Ishikawa (cell line): ENCODE measurements at regions not wholly inside any gene's neighbourhood (a gene's known extent, or its start where the extent isn't known, plus 50 kb on each side); places are given as distances from the start of the nearest gene placed in this dataset.

Experiments
- CEBPB ChIP-seq: IDR thresholded peaks from 2 replicates; pipeline ENCODE4 v1.6.1; 2012
- CREB1 ChIP-seq: IDR thresholded peaks from 2 replicates; pipeline ENCODE4 v1.6.1; 2012; ENCODE audit warnings: low read depth
- EGR1 ChIP-seq: IDR thresholded peaks from 2 replicates; pipeline ENCODE4 v1.6.1; 2012
- EP300 ChIP-seq: IDR thresholded peaks from 2 replicates; pipeline ENCODE4 v1.6.1; 2012; ENCODE audit warnings: borderline replicate concordance
- FOXM1 ChIP-seq: IDR thresholded peaks from 2 replicates; pipeline ENCODE4 v1.6.1; 2012; ENCODE audit warnings: low read depth, borderline replicate concordance
- MAX ChIP-seq: IDR thresholded peaks from 2 replicates; pipeline ENCODE4 v1.6.1; 2012
- NFIC ChIP-seq: IDR thresholded peaks from 2 replicates; pipeline ENCODE4 v1.6.1; 2012
- RAD21 ChIP-seq: IDR thresholded peaks from 2 replicates; pipeline ENCODE4 v1.6.1; 2012; ENCODE audit warnings: low read depth
- TAF1 ChIP-seq: IDR thresholded peaks from 2 replicates; pipeline ENCODE4 v1.6.1; 2012; ENCODE audit warnings: low read depth, mild to moderate bottlenecking
- TCF12 ChIP-seq: IDR thresholded peaks from 2 replicates; pipeline ENCODE4 v1.6.1; 2012; ENCODE audit warnings: low read depth
- TEAD4 ChIP-seq: IDR thresholded peaks from 2 replicates; pipeline ENCODE4 v1.6.1; 2012
- USF1 ChIP-seq: IDR thresholded peaks from 2 replicates; pipeline ENCODE4 v1.6.1; 2012
- YY1 ChIP-seq: IDR thresholded peaks from 2 replicates; pipeline ENCODE4 v1.6.1; 2012; ENCODE audit warnings: low read depth
- ZBTB7A ChIP-seq: IDR thresholded peaks from 2 replicates; pipeline ENCODE4 v1.6.1; 2012; ENCODE audit warnings: low read depth
- TF ChIP-seq, protein P1 (sequence below): IDR thresholded peaks from 2 replicates; pipeline ENCODE4 v1.6.1; 2012; ENCODE audit warnings: low read depth, mild to moderate bottlenecking

- no peak for TF ChIP-seq NFIC
- TF ChIP-seq TEAD4: no peak
- no peak for TF ChIP-seq EGR1
- no peak for TF ChIP-seq ZBTB7A
- TF ChIP-seq RAD21: no peak
- TF ChIP-seq TCF12: no peak
- TF ChIP-seq USF1: no peak
- TF ChIP-seq, protein P1, sequence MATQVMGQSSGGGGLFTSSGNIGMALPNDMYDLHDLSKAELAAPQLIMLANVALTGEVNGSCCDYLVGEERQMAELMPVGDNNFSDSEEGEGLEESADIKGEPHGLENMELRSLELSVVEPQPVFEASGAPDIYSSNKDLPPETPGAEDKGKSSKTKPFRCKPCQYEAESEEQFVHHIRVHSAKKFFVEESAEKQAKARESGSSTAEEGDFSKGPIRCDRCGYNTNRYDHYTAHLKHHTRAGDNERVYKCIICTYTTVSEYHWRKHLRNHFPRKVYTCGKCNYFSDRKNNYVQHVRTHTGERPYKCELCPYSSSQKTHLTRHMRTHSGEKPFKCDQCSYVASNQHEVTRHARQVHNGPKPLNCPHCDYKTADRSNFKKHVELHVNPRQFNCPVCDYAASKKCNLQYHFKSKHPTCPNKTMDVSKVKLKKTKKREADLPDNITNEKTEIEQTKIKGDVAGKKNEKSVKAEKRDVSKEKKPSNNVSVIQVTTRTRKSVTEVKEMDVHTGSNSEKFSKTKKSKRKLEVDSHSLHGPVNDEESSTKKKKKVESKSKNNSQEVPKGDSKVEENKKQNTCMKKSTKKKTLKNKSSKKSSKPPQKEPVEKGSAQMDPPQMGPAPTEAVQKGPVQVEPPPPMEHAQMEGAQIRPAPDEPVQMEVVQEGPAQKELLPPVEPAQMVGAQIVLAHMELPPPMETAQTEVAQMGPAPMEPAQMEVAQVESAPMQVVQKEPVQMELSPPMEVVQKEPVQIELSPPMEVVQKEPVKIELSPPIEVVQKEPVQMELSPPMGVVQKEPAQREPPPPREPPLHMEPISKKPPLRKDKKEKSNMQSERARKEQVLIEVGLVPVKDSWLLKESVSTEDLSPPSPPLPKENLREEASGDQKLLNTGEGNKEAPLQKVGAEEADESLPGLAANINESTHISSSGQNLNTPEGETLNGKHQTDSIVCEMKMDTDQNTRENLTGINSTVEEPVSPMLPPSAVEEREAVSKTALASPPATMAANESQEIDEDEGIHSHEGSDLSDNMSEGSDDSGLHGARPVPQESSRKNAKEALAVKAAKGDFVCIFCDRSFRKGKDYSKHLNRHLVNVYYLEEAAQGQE: no peak
- TF ChIP-seq CEBPB: no peak
Measured at GRCh38 chr16:86693033-86693432, 114.7 kb downstream of the FOXL1 start.

DNA sequence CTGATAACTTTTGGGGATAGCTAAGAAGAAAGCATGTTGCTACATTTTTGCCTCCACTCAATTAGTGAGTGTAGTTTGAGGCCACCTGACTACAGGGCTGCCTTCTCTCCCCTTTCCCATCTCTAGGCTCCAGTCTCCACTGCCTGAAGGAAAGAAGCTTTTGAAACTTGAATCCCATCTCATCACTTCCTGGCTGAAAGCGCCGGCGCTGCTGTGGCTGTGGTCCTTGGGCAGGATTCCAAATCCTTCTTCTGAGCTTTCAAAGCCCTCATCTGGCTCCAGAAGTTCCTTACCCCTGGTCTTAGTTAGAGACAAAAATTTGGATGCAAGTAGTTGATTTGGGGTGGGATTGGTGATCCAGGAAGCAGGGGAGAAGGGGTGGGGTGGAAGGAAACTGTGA is 119.4 kb downstream of the FOXL1 start:
- no peak for TF ChIP-seq EP300

DNA sequence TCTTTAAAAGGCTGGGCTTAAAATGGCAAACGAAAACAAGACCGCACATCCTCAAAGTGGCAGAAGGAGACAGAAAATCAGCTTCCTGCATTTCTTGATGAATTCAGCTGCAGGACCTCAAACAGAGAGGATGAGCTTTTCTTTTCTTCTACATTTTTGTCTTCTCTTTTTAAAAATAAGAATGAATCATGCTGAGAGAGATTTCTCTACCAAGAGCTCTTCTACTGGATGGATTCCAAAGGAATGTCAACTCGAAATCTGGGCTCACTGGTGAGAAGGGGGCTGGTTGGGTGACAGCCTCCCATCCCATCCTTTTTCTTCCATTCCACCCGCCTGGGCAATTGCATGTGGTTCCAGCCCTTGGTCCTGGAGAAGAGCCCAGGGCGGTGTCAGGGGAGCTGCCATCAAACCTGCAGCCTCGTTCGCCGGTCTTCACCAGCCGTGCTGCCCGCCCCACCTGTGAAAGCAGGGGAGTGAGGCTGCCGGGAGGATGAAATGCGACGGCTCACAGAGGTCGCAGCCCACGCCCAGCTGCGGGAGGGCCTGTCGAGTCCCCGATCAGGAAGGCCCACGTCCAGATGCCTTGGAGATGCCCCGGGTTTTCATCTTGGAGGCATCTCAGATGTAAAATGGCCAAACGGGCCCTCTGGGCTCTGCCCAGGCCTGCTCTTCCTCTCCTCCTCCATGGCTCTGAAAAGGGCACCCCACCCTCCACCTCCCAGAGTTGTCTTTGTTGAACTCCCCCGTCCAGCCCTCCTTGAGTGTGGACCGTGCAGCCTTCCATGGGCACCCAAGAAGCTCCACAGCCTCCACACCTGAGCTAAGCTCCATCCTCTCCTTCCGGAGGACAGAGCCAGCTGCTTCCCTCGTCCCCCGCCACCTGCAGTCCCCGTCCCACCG is 121.9 kb downstream of the FOXL1 start:
- no peak for TF ChIP-seq EGR1
- no peak for TF ChIP-seq TAF1
- TF ChIP-seq EP300: no peak
- no peak for TF ChIP-seq YY1
- TF ChIP-seq MAX: no peak

DNA sequence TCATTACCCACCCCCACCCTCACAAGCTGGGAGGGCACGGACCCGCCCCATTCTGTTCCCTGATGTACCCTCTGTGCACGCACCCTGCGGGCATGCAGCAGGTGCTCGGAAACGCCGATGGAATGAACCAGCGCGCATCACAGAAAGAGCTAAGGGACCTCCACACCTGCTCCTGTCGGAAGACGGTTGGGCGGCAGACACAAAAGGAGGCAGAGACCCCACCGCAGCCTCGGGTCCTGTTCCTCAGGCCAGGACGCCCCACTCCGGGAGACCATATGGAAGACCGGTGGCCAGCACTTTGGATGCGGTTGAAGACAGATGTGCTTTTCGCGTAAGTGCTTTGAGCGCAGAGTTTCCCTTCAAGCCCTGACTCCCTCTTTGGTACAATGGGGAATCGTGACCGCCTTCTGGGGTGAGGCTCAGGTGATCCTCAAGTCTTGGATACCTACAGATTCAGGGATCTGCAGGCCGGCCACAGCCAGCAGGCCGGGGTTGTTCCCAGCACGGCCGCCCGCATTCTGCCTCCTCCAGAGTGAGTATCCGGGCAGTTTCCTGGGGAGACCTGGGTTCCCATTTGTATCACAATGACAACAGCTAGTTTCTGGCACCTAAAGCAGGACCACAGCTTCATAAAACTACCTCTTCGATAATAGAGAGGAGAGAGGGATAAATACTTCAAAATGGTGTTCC is 123.1 kb downstream of the FOXL1 start:
- TF ChIP-seq EGR1: no peak
- TF ChIP-seq ZBTB7A: no peak
- no peak for TF ChIP-seq CEBPB
- TF ChIP-seq NFIC: no peak
- TF ChIP-seq, protein P1: no peak
- no peak for TF ChIP-seq TAF1
- no peak for TF ChIP-seq YY1

- TF ChIP-seq EGR1 (no peak), YY1 (no peak), CREB1 (no peak), TAF1 (no peak), RAD21 (no peak), FOXM1 (no peak), ZBTB7A (no peak), EP300 (no peak), USF1 (no peak), MAX (no peak), NFIC (no peak), TCF12 (no peak), TEAD4 (no peak), CEBPB (no peak)
- TF ChIP-seq, protein P1: no peak
Measured at GRCh38 chr16:86702824-86703588, 124.7 kb downstream of the FOXL1 start.
